HCT116 (cell line): ENCODE measurements at regions not wholly inside any gene's neighbourhood (a gene's known extent, or its start where the extent isn't known, plus 50 kb on each side); places are given as distances from the start of the nearest gene placed in this dataset.

Source experiments
- ATAC-seq: fragments of 200-7000 bp; cut with Tn5 transposase; 2 replicates; pipeline ENCODE4 v1.9.1; 2020; ENCODE audit warnings: mild to moderate bottlenecking, moderate library complexity
- BruUV-seq: library from RNA; stranded (reverse); fragments of 400-500 nt; replicated peaks from 2 replicates; lab custom pipeline; 2021; lab: Mats Ljungman, UMichigan
- CTCF ChIA-PET: fragments of 300-600 bp; sonication (Branson Sonifier 250); formaldehyde crosslinking; loops from one replicate; lab custom pipeline; 2021; ENCODE audit warnings: antibody characterized with exemption; lab: Charles Lee
- POLR2A ChIA-PET: fragments of 300-600, 350-600 bp; sonication (Branson Sonifier 250); formaldehyde crosslinking; loops from one replicate; lab custom pipeline; 2021; ENCODE audit warnings: antibody characterized with exemption; lab: Charles Lee
- RAD21 ChIA-PET, 2 experiments: fragments of 300-600 bp; sonication (Branson Sonifier 250); formaldehyde crosslinking; loops; one replicate each; lab custom pipeline; 2023; ENCODE audit warnings: low total read pairs in 2 of 2; ENCODE audit not compliant: uncharacterized antibody in 2 of 2, unreplicated experiment in 2 of 2, low non-redundant PET in 1 of 2; lab: Charles Lee
- DNase-seq: peaks from one replicate; pipeline ENCODE4 v3.0.0-alpha.2; 2010; ENCODE audit warnings: low read depth, low spot score
- H2AFZ ChIP-seq: fragments of 200-600 bp; shearing (Covaris generic), sonication (generic); 2 replicates; pipeline ENCODE4 v1.6.1; 2017; ENCODE audit warnings: low read depth, mixed run types, mixed read lengths, antibody characterized with exemption, low read length; ENCODE audit not compliant: poor library complexity, severe bottlenecking
- H3K27ac ChIP-seq: 2 replicates; pipeline ENCODE4 v1.5.1; 2012; ENCODE audit warnings: low read depth, low read length
- H3K27me3 ChIP-seq: fragments of 200-600 bp; sonication (generic); 2 replicates; pipeline ENCODE4 v1.6.1; 2016; ENCODE audit warnings: mixed run types, low read length, mixed read lengths; ENCODE audit not compliant: insufficient read depth
- H3K36me3 ChIP-seq, 2 experiments: fragments of 200-500 bp in 1 of 2; fragments of 200-600 bp in 1 of 2; sonication (Bioruptor generic) in 1 of 2; sonication (generic) in 1 of 2; 2 replicates each; pipeline versions ENCODE4 v1.5.1 to v1.6.1; 2014 to 2016; ENCODE audit warnings: low read length in 2 of 2, inconsistent platforms in 1 of 2, mixed read lengths in 1 of 2, mixed run types in 1 of 2; ENCODE audit not compliant: insufficient read depth in 2 of 2, control insufficient read depth in 1 of 2
- H3K4me1 ChIP-seq, 2 experiments: fragments of 200-600 bp in 1 of 2; sonication (generic) in 1 of 2; 2 replicates each; pipeline versions ENCODE4 v1.5.1 to v1.6.1; 2012 to 2017; ENCODE audit warnings: low read length in 2 of 2, inconsistent platforms in 1 of 2, mild to moderate bottlenecking in 1 of 2, mixed read lengths in 1 of 2, mixed run types in 1 of 2, moderate library complexity in 1 of 2; ENCODE audit not compliant: insufficient read depth in 2 of 2, control insufficient read depth in 1 of 2
- H3K4me2 ChIP-seq: fragments of 200-600 bp; sonication (generic); 2 replicates; pipeline ENCODE4 v1.6.1; 2017; ENCODE audit warnings: mixed run types, low read length, mixed read lengths
- H3K4me3 ChIP-seq, 2 experiments: fragments of 200-600 bp in 1 of 2; sonication (generic) in 1 of 2; replicated peaks in 1 of 2; 2 replicates each; pipeline ENCODE4 v1.5.1; 2011 to 2016; ENCODE audit warnings: low read length in 2 of 2, control low read depth in 1 of 2, low read depth in 1 of 2, mild to moderate bottlenecking in 1 of 2, mixed read lengths in 1 of 2, mixed run types in 1 of 2
- H3K79me2 ChIP-seq: fragments of 200-600 bp; sonication (generic); 2 replicates; pipeline ENCODE4 v1.6.1; 2017; ENCODE audit warnings: mild to moderate bottlenecking, mixed run types, low read length, moderate library complexity, mixed read lengths; ENCODE audit not compliant: insufficient read depth
- H3K9ac ChIP-seq: fragments of 200-600 bp; sonication (generic); 2 replicates; pipeline ENCODE4 v1.6.1; 2016; ENCODE audit warnings: low read length, mixed read lengths
- H3K9me2 ChIP-seq: fragments of 200-600 bp; sonication (generic), shearing (Covaris generic); 2 replicates; pipeline ENCODE4 v1.6.1; 2017; ENCODE audit warnings: mixed run types, mild to moderate bottlenecking, moderate library complexity; ENCODE audit not compliant: insufficient read depth
- H3K9me3 ChIP-seq, 2 experiments: fragments of 200-500 bp in 1 of 2; fragments of 200-600 bp in 1 of 2; sonication (Bioruptor generic) in 1 of 2; sonication (generic) in 1 of 2; 2 replicates each; pipeline ENCODE4 v1.6.1; 2014 to 2017; ENCODE audit warnings: low read length in 2 of 2, mixed read lengths in 2 of 2, inconsistent platforms in 1 of 2, low read depth in 1 of 2, mild to moderate bottlenecking in 1 of 2, mixed run types in 1 of 2, moderate library complexity in 1 of 2; ENCODE audit not compliant: control insufficient read depth in 1 of 2, insufficient read depth in 1 of 2
- H4K20me1 ChIP-seq: fragments of 200-600 bp; sonication (generic), shearing (Covaris generic); 2 replicates; pipeline ENCODE4 v1.6.1; 2017; ENCODE audit warnings: mixed run types, mild to moderate bottlenecking, moderate library complexity; ENCODE audit not compliant: insufficient read depth
- CBX3 ChIP-seq: IDR thresholded peaks from 2 replicates; pipeline ENCODE4 v1.6.1; 2012; ENCODE audit warnings: low read depth
- EGR1 ChIP-seq: IDR thresholded peaks from 2 replicates; pipeline ENCODE4 v1.6.1; 2012; ENCODE audit warnings: low read depth
- ELF1 ChIP-seq: IDR thresholded peaks from 2 replicates; pipeline ENCODE4 v1.6.1; 2012; ENCODE audit warnings: low read depth, borderline replicate concordance
- EZH2 ChIP-seq: fragments of 200-600 bp; sonication (generic); IDR thresholded peaks from 2 replicates; pipeline ENCODE4 v1.6.1; 2017; ENCODE audit warnings: antibody characterized with exemption, mixed run types
- EZH2phosphoT487 ChIP-seq: fragments of 200-600 bp; IDR thresholded peaks from 2 replicates; pipeline ENCODE4 v1.6.1; 2018; ENCODE audit warnings: antibody characterized with exemption, borderline replicate concordance
- FOSL1 ChIP-seq: IDR thresholded peaks from 2 replicates; pipeline ENCODE4 v1.6.1; 2012; ENCODE audit warnings: low read depth
- MAX ChIP-seq: IDR thresholded peaks from 2 replicates; pipeline ENCODE4 v1.6.1; 2012
- POLR2AphosphoS5 ChIP-seq: IDR thresholded peaks from 2 replicates; pipeline ENCODE4 v1.6.1; 2011; ENCODE audit warnings: mild to moderate bottlenecking, low read depth, low read length, moderate library complexity
- SIN3A ChIP-seq: IDR thresholded peaks from 2 replicates; pipeline ENCODE4 v1.6.1; 2012; ENCODE audit warnings: low read depth
- SRF ChIP-seq: IDR thresholded peaks from 2 replicates; pipeline ENCODE4 v1.6.1; 2012; ENCODE audit warnings: low read depth
- TCF7L2 ChIP-seq: IDR thresholded peaks from 2 replicates; pipeline ENCODE4 v1.7.0; 2011; ENCODE audit warnings: borderline replicate concordance, inconsistent platforms; ENCODE audit not compliant: insufficient read depth, insufficient read length; ENCODE audit errors: extremely low read depth
- YY1 ChIP-seq: IDR thresholded peaks from 2 replicates; pipeline ENCODE4 v1.6.1; 2011; ENCODE audit warnings: low read length, low read depth, moderate library complexity, mild to moderate bottlenecking; ENCODE audit not compliant: insufficient replicate concordance; ENCODE audit errors: extremely low read depth
- ZFX ChIP-seq: fragments of 450-650 bp; IDR thresholded peaks from 2 replicates; pipeline ENCODE4 v1.6.1; 2017
- ZNF274 ChIP-seq: fragments of 200-500 bp; sonication (Bioruptor generic); IDR thresholded peaks from 2 replicates; pipeline ENCODE4 v1.6.1; 2014; ENCODE audit warnings: mild to moderate bottlenecking, low read depth, low read length, inconsistent platforms
- intact Hi-C: fragments of 100-400 bp; cut with micrococcal nuclease; formaldehyde crosslinking; loops from 2 replicates; pipeline ENCODE4 v1.10.0; 2022
- TF ChIP-seq, protein P1 (sequence below): IDR thresholded peaks from 2 replicates; pipeline ENCODE4 v1.6.1; 2011; ENCODE audit warnings: mild to moderate bottlenecking, low read length, moderate library complexity; ENCODE audit not compliant: insufficient replicate concordance; ENCODE audit errors: extremely low read depth
- TF ChIP-seq, protein P2 (sequence below), 3 experiments: fragments of 200-600 bp in 1 of 3; sonication (generic) in 1 of 3; IDR thresholded peaks in 2 of 3; conservative IDR thresholded peaks in 1 of 3; 2 replicates each; pipeline ENCODE4 v1.5.1; 2012 to 2017; ENCODE audit warnings: low read depth in 2 of 3, low read length in 2 of 3, antibody characterized with exemption in 1 of 3, borderline replicate concordance in 1 of 3, control low read depth in 1 of 3, mild to moderate bottlenecking in 1 of 3, mixed read lengths in 1 of 3, mixed run types in 1 of 3, moderate library complexity in 1 of 3; ENCODE audit not compliant: insufficient read depth in 1 of 3
- TF ChIP-seq, protein P3 (sequence below): IDR thresholded peaks from 2 replicates; pipeline ENCODE4 v1.6.1; 2012

GRCh38 chr5:17428176-17428800 lies 69.7 kb upstream of the TAF11L2 start (continued):
- TF ChIP-seq, protein P1, sequence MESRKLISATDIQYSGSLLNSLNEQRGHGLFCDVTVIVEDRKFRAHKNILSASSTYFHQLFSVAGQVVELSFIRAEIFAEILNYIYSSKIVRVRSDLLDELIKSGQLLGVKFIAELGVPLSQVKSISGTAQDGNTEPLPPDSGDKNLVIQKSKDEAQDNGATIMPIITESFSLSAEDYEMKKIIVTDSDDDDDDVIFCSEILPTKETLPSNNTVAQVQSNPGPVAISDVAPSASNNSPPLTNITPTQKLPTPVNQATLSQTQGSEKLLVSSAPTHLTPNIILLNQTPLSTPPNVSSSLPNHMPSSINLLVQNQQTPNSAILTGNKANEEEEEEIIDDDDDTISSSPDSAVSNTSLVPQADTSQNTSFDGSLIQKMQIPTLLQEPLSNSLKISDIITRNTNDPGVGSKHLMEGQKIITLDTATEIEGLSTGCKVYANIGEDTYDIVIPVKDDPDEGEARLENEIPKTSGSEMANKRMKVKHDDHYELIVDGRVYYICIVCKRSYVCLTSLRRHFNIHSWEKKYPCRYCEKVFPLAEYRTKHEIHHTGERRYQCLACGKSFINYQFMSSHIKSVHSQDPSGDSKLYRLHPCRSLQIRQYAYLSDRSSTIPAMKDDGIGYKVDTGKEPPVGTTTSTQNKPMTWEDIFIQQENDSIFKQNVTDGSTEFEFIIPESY, result no peak
- no peak for TF ChIP-seq SRF
- no peak for TF ChIP-seq EZH2phosphoT487
- TF ChIP-seq EZH2, result no peak

GRCh38 chr5:17429353-17429752 lies 68.7 kb upstream of the TAF11L2 start:
- H4K20me1 ChIP-seq, result no peaks in the 10 kb centered on the region
- no peak overlapping the region for H2AFZ ChIP-seq
- TF ChIP-seq YY1, result no peak
- TF ChIP-seq, protein P2, sequence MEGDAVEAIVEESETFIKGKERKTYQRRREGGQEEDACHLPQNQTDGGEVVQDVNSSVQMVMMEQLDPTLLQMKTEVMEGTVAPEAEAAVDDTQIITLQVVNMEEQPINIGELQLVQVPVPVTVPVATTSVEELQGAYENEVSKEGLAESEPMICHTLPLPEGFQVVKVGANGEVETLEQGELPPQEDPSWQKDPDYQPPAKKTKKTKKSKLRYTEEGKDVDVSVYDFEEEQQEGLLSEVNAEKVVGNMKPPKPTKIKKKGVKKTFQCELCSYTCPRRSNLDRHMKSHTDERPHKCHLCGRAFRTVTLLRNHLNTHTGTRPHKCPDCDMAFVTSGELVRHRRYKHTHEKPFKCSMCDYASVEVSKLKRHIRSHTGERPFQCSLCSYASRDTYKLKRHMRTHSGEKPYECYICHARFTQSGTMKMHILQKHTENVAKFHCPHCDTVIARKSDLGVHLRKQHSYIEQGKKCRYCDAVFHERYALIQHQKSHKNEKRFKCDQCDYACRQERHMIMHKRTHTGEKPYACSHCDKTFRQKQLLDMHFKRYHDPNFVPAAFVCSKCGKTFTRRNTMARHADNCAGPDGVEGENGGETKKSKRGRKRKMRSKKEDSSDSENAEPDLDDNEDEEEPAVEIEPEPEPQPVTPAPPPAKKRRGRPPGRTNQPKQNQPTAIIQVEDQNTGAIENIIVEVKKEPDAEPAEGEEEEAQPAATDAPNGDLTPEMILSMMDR (IDR thresholded peaks at IDR 0.05 in 2 of 3, conservative IDR thresholded peaks at IDR 0.05 in 1 of 3; ENCODE audit: borderline replicate concordance in 1 of 3, insufficient read depth in 1 of 3, low read depth in 2 of 3, low read length in 2 of 3), result no peak
- TF ChIP-seq, protein P3, sequence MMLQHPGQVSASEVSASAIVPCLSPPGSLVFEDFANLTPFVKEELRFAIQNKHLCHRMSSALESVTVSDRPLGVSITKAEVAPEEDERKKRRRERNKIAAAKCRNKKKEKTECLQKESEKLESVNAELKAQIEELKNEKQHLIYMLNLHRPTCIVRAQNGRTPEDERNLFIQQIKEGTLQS, result no peak
- no peak for TF ChIP-seq ZNF274
- TF ChIP-seq ELF1, result no peak
- TF ChIP-seq EGR1, result no peak
- TF ChIP-seq POLR2AphosphoS5, result no peak
- no peak for TF ChIP-seq TCF7L2
- TF ChIP-seq FOSL1, result no peak
- no peak for TF ChIP-seq SIN3A
- no peak for TF ChIP-seq SRF
- no peak for TF ChIP-seq EZH2
- TF ChIP-seq, protein P1, result no peak
- TF ChIP-seq MAX, result no peak
- no peak for TF ChIP-seq CBX3
- TF ChIP-seq ZFX, result no peak
- ChIA-PET RAD21 (no interaction called here), POLR2A (no interaction called here), CTCF (no interaction called here)
- H3K79me2 ChIP-seq, result no peaks in the 10 kb centered on the region
- no peak overlapping the region for H3K4me3 ChIP-seq
- H3K4me1 ChIP-seq, result no peaks in the 10 kb centered on the region
- H3K36me3 ChIP-seq, result no peaks in the 10 kb centered on the region
- intact Hi-C loops, result no loop called here
- no peak for DNase-seq
- no peaks in the 10 kb centered on the region for H3K27me3 ChIP-seq
- no peak overlapping the region for H3K27ac ChIP-seq
- peaks cover 0 to 4% of the 10 kb centered on the region in 2 experiments; a peak in 1 of 4 replicates for H3K9me3 ChIP-seq
- H3K9me2 ChIP-seq, result no peaks in the 10 kb centered on the region
- no peak for ATAC-seq
- no TSS peak for BruUV-seq
- H3K9ac ChIP-seq, result no peak overlapping the region
- H3K4me2 ChIP-seq, result no peak overlapping the region
